ENCODE measurements at regions not wholly inside any gene's neighbourhood (a gene's known extent, or its start where the extent isn't known, plus 50 kb on each side); places are given as distances from the start of the nearest gene placed in this dataset.

- no peak for TF ChIP-seq ZBTB33 (IDR thresholded peaks at IDR 0.05)
Observed at GRCh38 chr3:135641761-135642160, 323.8 kb upstream of the PPP2R3A start (continued).

- Histone ChIP-seq H3K27me3 (ENCODE audit: control insufficient read depth in 4 of 4, insufficient read depth in 4 of 4, low read length in 3 of 4) (no peaks in the 10 kb centered on the region), H3K4me3 (ENCODE audit: low read depth in 1 of 3, low read length in 3 of 3) (no peak overlapping the region), H3K9me3 (ENCODE audit: control insufficient read depth in 4 of 4, low read length in 3 of 4) (no peaks in the 10 kb centered on the region), H3K27ac (ENCODE audit: low read depth in 1 of 2, low read length in 2 of 2) (no peak overlapping the region), H3K4me1 (ENCODE audit: control insufficient read depth in 4 of 4, insufficient read depth in 4 of 4, low read length in 3 of 4) (no peaks in the 10 kb centered on the region), H3K9ac (ENCODE audit: low read depth in 1 of 2, low read length in 2 of 2) (no peak overlapping the region), H3K36me3 (ENCODE audit: control insufficient read depth in 4 of 4, insufficient read depth in 3 of 4, low read depth in 1 of 4, low read length in 3 of 4) (no peaks in the 10 kb centered on the region)
- DNase-seq (ENCODE audit: low spot score): no peak
- WGBS: 88% methylated on average over 1 of the region's 1 CpG
- TF ChIP-seq JUND (IDR thresholded peaks at IDR 0.05): no peak
- TF ChIP-seq NR2F2 (IDR thresholded peaks at IDR 0.05): no peak
- TF ChIP-seq SP1 (IDR thresholded peaks at IDR 0.05): no peak
- TF ChIP-seq RAD21 (IDR thresholded peaks at IDR 0.05): no peak
- no peak for TF ChIP-seq FOXA1 (IDR thresholded peaks at IDR 0.05)
- no peak for TF ChIP-seq YY1 (IDR thresholded peaks at IDR 0.05)
- TF ChIP-seq GABPA (IDR thresholded peaks at IDR 0.05 in 1 of 2, conservative IDR thresholded peaks at IDR 0.05 in 1 of 2): no peak
- no peak for TF ChIP-seq TAF1 (conservative IDR thresholded peaks at IDR 0.05)
- TF ChIP-seq ZBTB33 (IDR thresholded peaks at IDR 0.05): no peak
- no peak for TF ChIP-seq HNF4A (conservative IDR thresholded peaks at IDR 0.05)
- TF ChIP-seq FOXA2 (IDR thresholded peaks at IDR 0.05): no peak
- no peak for TF ChIP-seq HNF4G (IDR thresholded peaks at IDR 0.05)
- no peak for TF ChIP-seq RXRA (IDR thresholded peaks at IDR 0.05)
- TF ChIP-seq REST (IDR thresholded peaks at IDR 0.05): no peak
- no peak for TF ChIP-seq EGR1 (IDR thresholded peaks at IDR 0.05; ENCODE audit: low read depth in 2 of 2)
- no peak for TF ChIP-seq ATF3 (IDR thresholded peaks at IDR 0.05)
- no peak for TF ChIP-seq MAX (IDR thresholded peaks at IDR 0.05)
Observed at GRCh38 chr3:135645541-135645940, 320.0 kb upstream of the PPP2R3A start.

Data from liver (tissue), 7 donors.